H9 (cell line): ENCODE measurements at regions not wholly inside any gene's neighbourhood (a gene's known extent, or its start where the extent isn't known, plus 50 kb on each side); places are given as distances from the start of the nearest gene placed in this dataset.

Experiments
- DNase-seq: peaks from one replicate; pipeline ENCODE4 v3.0.0-alpha.2; 2017
- H2AFZ ChIP-seq: one replicate; pipeline ENCODE4 v1.6.1; 2013; ENCODE audit warnings: mild to moderate bottlenecking, low read length, control low read depth, moderate library complexity
- H2AK5ac ChIP-seq: 2 replicates; pipeline ENCODE4 v1.6.1; 2013; ENCODE audit warnings: low read length, control low read depth, mixed read lengths; ENCODE audit not compliant: insufficient read length
- H2BK120ac ChIP-seq: one replicate; pipeline ENCODE4 v1.6.1; 2013; ENCODE audit warnings: low read depth, mild to moderate bottlenecking, low read length, control low read depth, inconsistent platforms; ENCODE audit not compliant: poor library complexity, severe bottlenecking
- H2BK12ac ChIP-seq: 2 replicates; pipeline ENCODE4 v1.6.1; 2013; ENCODE audit warnings: low read length, control low read depth, mixed read lengths, low read depth; ENCODE audit not compliant: insufficient read length
- H2BK15ac ChIP-seq: 2 replicates; pipeline ENCODE4 v1.6.1; 2013; ENCODE audit warnings: low read depth, low read length, control low read depth
- H2BK20ac ChIP-seq: one replicate; pipeline ENCODE4 v1.6.1; 2013; ENCODE audit warnings: low read depth, mild to moderate bottlenecking, low read length, control low read depth, inconsistent platforms; ENCODE audit not compliant: poor library complexity, severe bottlenecking
- H2BK5ac ChIP-seq: 2 replicates; pipeline ENCODE4 v1.6.1; 2013; ENCODE audit warnings: low read length, control low read depth, mixed read lengths; ENCODE audit not compliant: insufficient read length
- H3K14ac ChIP-seq: 2 replicates; pipeline ENCODE4 v1.6.1; 2013; ENCODE audit warnings: low read length, control low read depth; ENCODE audit not compliant: insufficient read depth
- H3K18ac ChIP-seq: 2 replicates; pipeline ENCODE4 v1.6.1; 2013; ENCODE audit warnings: low read depth, mild to moderate bottlenecking, mixed read lengths, low read length, control low read depth; ENCODE audit not compliant: insufficient read length
- H3K23ac ChIP-seq: 2 replicates; pipeline ENCODE4 v1.6.1; 2013; ENCODE audit warnings: low read length, control low read depth, mixed read lengths, low read depth; ENCODE audit not compliant: insufficient read length
- H3K23me2 ChIP-seq: 2 replicates; pipeline ENCODE4 v1.6.1; 2013; ENCODE audit warnings: low read depth, mild to moderate bottlenecking, mixed read lengths, low read length, control low read depth; ENCODE audit not compliant: insufficient read length, poor library complexity, severe bottlenecking
- H3K27ac ChIP-seq: 2 replicates; pipeline ENCODE4 v1.5.1; 2013; ENCODE audit warnings: low read length, control low read depth, mixed read lengths, low read depth; ENCODE audit not compliant: insufficient read length
- H3K27me3 ChIP-seq: 2 replicates; pipeline ENCODE4 v1.6.1; 2013; ENCODE audit warnings: low read length, control low read depth, inconsistent platforms; ENCODE audit not compliant: insufficient read depth
- H3K4ac ChIP-seq: 2 replicates; pipeline ENCODE4 v1.6.1; 2013; ENCODE audit warnings: low read depth, mild to moderate bottlenecking, control low read depth, inconsistent platforms, low read length, moderate library complexity
- H3K4me1 ChIP-seq: 2 replicates; pipeline ENCODE4 v1.6.1; 2013; ENCODE audit warnings: low read length, control low read depth, inconsistent platforms; ENCODE audit not compliant: insufficient read depth
- H3K4me2 ChIP-seq: 2 replicates; pipeline ENCODE4 v1.6.1; 2013; ENCODE audit warnings: low read length, control low read depth, mixed read lengths; ENCODE audit not compliant: insufficient read length, insufficient read depth
- H3K56ac ChIP-seq: 2 replicates; pipeline ENCODE4 v1.6.1; 2013; ENCODE audit warnings: low read depth, mild to moderate bottlenecking, mixed read lengths, low read length, control low read depth; ENCODE audit not compliant: insufficient read length
- H3K79me1 ChIP-seq: 2 replicates; pipeline ENCODE4 v1.6.1; 2013; ENCODE audit warnings: low read depth, mild to moderate bottlenecking, moderate library complexity, low read length, control low read depth, inconsistent platforms; ENCODE audit not compliant: insufficient read depth, poor library complexity, severe bottlenecking
- H3K79me2 ChIP-seq: 2 replicates; pipeline ENCODE4 v1.6.1; 2013; ENCODE audit warnings: low read length, control low read depth, inconsistent platforms; ENCODE audit not compliant: insufficient read depth
- H3K9ac ChIP-seq: 2 replicates; pipeline ENCODE4 v1.6.1; 2013; ENCODE audit warnings: low read length, control low read depth, mixed read lengths; ENCODE audit not compliant: insufficient read length; ENCODE audit errors: extremely low read depth
- H3K9me3 ChIP-seq: one replicate; pipeline ENCODE4 v1.6.1; 2013; ENCODE audit warnings: low read depth, low read length, inconsistent platforms; ENCODE audit not compliant: control insufficient read depth
- H3T11ph ChIP-seq: one replicate; pipeline ENCODE4 v1.6.1; 2013; ENCODE audit warnings: mild to moderate bottlenecking, low read length, control low read depth, inconsistent platforms
- H4K20me1 ChIP-seq: one replicate; pipeline ENCODE4 v1.6.1; 2013; ENCODE audit not compliant: control insufficient read depth, insufficient read length, insufficient read depth
- H4K5ac ChIP-seq: 2 replicates; pipeline ENCODE4 v1.6.1; 2013; ENCODE audit warnings: low read depth, mild to moderate bottlenecking, mixed read lengths, low read length, control low read depth; ENCODE audit not compliant: insufficient read length
- H4K8ac ChIP-seq: replicated peaks from 2 replicates; pipeline ENCODE4 v1.6.1; 2013; ENCODE audit warnings: low read length, control low read depth, mixed read lengths, low read depth; ENCODE audit not compliant: insufficient read length
- H4K91ac ChIP-seq: 2 replicates; pipeline ENCODE4 v1.6.1; 2013; ENCODE audit warnings: low read depth, mild to moderate bottlenecking, moderate library complexity, mixed read lengths, low read length, control low read depth; ENCODE audit not compliant: insufficient read length
- H3K27ac Mint-ChIP-seq, 3 experiments: 2 replicates in 2 of 3; 3 replicates in 1 of 3; pipeline ENCODE4 v1.8.0; 2020 to 2021; ENCODE audit warnings: mixed read lengths in 3 of 3, mild to moderate bottlenecking in 1 of 3, moderate library complexity in 1 of 3
- H3K27me3 Mint-ChIP-seq: 2 replicates; pipeline ENCODE4 v1.8.0; 2021; ENCODE audit warnings: low read depth, mild to moderate bottlenecking, moderate library complexity, mixed read lengths
- H3K36me3 Mint-ChIP-seq, 3 experiments: 2 replicates in 2 of 3; 3 replicates in 1 of 3; pipeline ENCODE4 v1.8.0; 2020 to 2021; ENCODE audit warnings: low read depth in 3 of 3, mixed read lengths in 3 of 3; ENCODE audit not compliant: insufficient read depth in 1 of 3
- H3K4me1 Mint-ChIP-seq, 2 experiments: 2 replicates each; pipeline ENCODE4 v1.8.0; 2020; ENCODE audit warnings: mixed read lengths in 2 of 2
- H3K4me3 Mint-ChIP-seq, 2 experiments: 2 replicates in 1 of 2; 3 replicates in 1 of 2; pipeline ENCODE4 v1.8.0; 2020 to 2021; ENCODE audit warnings: mild to moderate bottlenecking in 2 of 2, mixed read lengths in 2 of 2, moderate library complexity in 1 of 2
- H3K9me3 Mint-ChIP-seq, 2 experiments: 2 replicates in 1 of 2; 3 replicates in 1 of 2; pipeline ENCODE4 v1.8.0; 2020; ENCODE audit warnings: mild to moderate bottlenecking in 2 of 2, mixed read lengths in 2 of 2, moderate library complexity in 1 of 2
- CTCF ChIP-seq: fragments of 200-600 bp; sonication (generic); conservative IDR thresholded peaks from 3 replicates; pipeline ENCODE4 v1.8.0; 2021; ENCODE audit warnings: antibody characterized with exemption, mild to moderate bottlenecking
- WGBS: extraction: QIAGEN DNeasy Blood & Tissue Kit; methylation state at CpG from one replicate; pipeline ENCODE4 v1.1.7; 2013; ENCODE audit warnings: missing lambda C conversion rate, low lambda C conversion rate, mixed read lengths; ENCODE audit not compliant: insufficient read length; ENCODE audit errors: extremely low coverage; 5-methylcytosine and 5-hydroxymethylcytosine counted together

DNA sequence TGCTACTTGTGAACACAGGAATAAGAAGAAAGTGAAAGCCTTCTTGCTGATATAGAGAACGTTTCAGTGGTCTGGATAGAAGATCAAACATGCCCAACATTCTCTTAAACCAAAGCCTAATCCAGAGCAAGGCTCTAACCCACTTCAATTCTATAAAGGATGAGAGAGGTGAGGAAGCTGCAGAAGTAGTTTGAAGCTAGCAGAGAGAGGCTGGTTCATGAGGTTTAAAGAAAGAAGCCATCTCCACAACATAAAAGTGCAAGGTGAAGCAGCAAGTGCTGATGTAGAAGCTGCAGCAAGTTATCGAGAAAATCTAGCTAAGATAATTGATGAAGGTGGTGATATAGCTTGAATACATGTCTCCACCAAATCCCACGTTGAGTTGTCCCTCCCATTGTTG lies 383.3 kb upstream of the ASIC2 start:
- no peaks in the 10 kb centered on the region for H3K36me3 Mint-ChIP-seq
- Histone ChIP-seq H3K9ac (no peak overlapping the region), H3K23me2 (no peaks in the 10 kb centered on the region), H2BK12ac (no peak overlapping the region), H2BK5ac (no peak overlapping the region), H3K79me2 (no peaks in the 10 kb centered on the region), H2AK5ac (no peak overlapping the region), H2BK15ac (no peak overlapping the region), H3K27ac (no peak overlapping the region), H3K4me2 (no peak overlapping the region), H3K4ac (no peak overlapping the region), H3K27me3 (no peaks in the 10 kb centered on the region), H4K8ac (no peak overlapping the region), H3K4me1 (no peaks in the 10 kb centered on the region), H3T11ph (no peak overlapping the region), H2BK20ac (no peak overlapping the region), H3K56ac (no peak overlapping the region), H4K20me1 (no peaks in the 10 kb centered on the region), H2AFZ (no peak overlapping the region), H4K5ac (no peak overlapping the region), H2BK120ac (no peak overlapping the region), H3K18ac (no peak overlapping the region), H3K79me1 (no peaks in the 10 kb centered on the region), H3K14ac (no peak overlapping the region), H3K9me3 (no peaks in the 10 kb centered on the region), H4K91ac (no peak overlapping the region), H3K23ac (no peak overlapping the region)
- no peak for TF ChIP-seq CTCF
- no CpG with 5 or more reads among the region's 3 CpGs for WGBS
- no peak overlapping the region for H3K27ac Mint-ChIP-seq
- DNase-seq, result no peak
- no peak overlapping the region for H3K4me3 Mint-ChIP-seq
- H3K4me1 Mint-ChIP-seq, result no peaks in the 10 kb centered on the region
- H3K27me3 Mint-ChIP-seq, result no peaks in the 10 kb centered on the region
- no peaks in the 10 kb centered on the region; a peak in 1 of 5 replicates for H3K9me3 Mint-ChIP-seq
